ENCODE measurements at regions not wholly inside any gene's neighbourhood (a gene's known extent, or its start where the extent isn't known, plus 50 kb on each side); places are given as distances from the start of the nearest gene placed in this dataset.

- no peaks in the 10 kb centered on the region for H3K79me2 ChIP-seq (ENCODE audit: insufficient read depth, low read length)
- H3K27me3 Mint-ChIP-seq (ENCODE audit: low read depth in 3 of 3): no peaks in the 10 kb centered on the region
- H3K27me3 ChIP-seq (ENCODE audit: control insufficient read depth in 2 of 2, insufficient read depth in 2 of 2, low read length in 2 of 2): no peaks in the 10 kb centered on the region
- H3K27ac ChIP-seq (ENCODE audit: low read depth in 1 of 2, low read length in 2 of 2): no peak overlapping the region
- no peaks in the 10 kb centered on the region for H3K4me1 Mint-ChIP-seq
- no peak overlapping the region for H2AFZ ChIP-seq (ENCODE audit: insufficient read depth, low read depth, low read length, poor library complexity, severe bottlenecking)
- no peak overlapping the region for H3K4me2 ChIP-seq (replicated peaks; ENCODE audit: extremely low read depth, low read length, poor library complexity, severe bottlenecking)
- no peak for DNase-seq
- intact Hi-C loops (cut with micrococcal nuclease): no loop called here
- no peak overlapping the region for H3K4me3 ChIP-seq (replicated peaks in 1 of 3; ENCODE audit: low read depth in 2 of 3, low read length in 3 of 3)
- no peak overlapping the region for H3K9ac ChIP-seq (ENCODE audit: insufficient read depth, low read length, poor library complexity, severe bottlenecking)
- H3K27ac Mint-ChIP-seq: no peak overlapping the region
- no peaks in the 10 kb centered on the region for H3K36me3 Mint-ChIP-seq
- H3K9me3 ChIP-seq (replicated peaks in 1 of 2; ENCODE audit: control insufficient read depth in 1 of 2, insufficient read depth in 1 of 2, low read length in 2 of 2): no peaks in the 10 kb centered on the region
- no peak for TF ChIP-seq CTCF (IDR thresholded peaks at IDR 0.05)
- peaks cover 0 to 6% (median 3%) of the 10 kb centered on the region in 7 donors for H3K9me3 Mint-ChIP-seq
- no peaks in the 10 kb centered on the region for H3K36me3 ChIP-seq (replicated peaks in 1 of 2; ENCODE audit: control insufficient read depth in 1 of 2, insufficient read depth in 2 of 2, low read length in 2 of 2)
- H4K20me1 ChIP-seq (ENCODE audit: insufficient read depth, low read length): no peaks in the 10 kb centered on the region
- no peaks in the 10 kb centered on the region for H3K4me1 ChIP-seq (ENCODE audit: control insufficient read depth in 1 of 2, insufficient read depth in 2 of 2, low read length in 2 of 2)
- no peak overlapping the region for H3K4me3 Mint-ChIP-seq
- WGBS (ENCODE audit: insufficient coverage): 86% methylated on average over 1 of the region's 5 CpGs
These were observed 335.4 kb upstream of the SPTLC3 start for GRCh38 chr20:12673352-12673751.

DNA sequence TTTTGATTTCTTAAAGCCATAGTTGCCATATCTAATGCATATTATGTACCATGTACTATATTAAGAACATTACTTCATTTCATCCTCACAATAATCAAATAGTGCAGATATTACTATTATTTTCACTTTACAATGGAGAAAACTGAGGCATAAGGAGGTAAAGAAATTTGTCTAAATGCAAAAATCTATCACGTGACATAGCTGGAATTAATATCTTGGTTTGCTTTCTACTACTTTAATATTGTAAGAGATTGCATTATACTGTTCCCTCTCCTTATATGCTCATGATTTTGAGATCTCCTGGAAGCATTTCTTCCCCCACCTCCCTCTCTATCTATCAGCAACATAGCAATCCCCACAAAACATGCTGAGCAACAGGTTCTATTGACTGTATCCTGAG lies 330.8 kb upstream of the SPTLC3 start:
- DNase-seq: no peak
- TF ChIP-seq CTCF (IDR thresholded peaks at IDR 0.05): no peak
- intact Hi-C loops (cut with micrococcal nuclease): no loop called here
- Mint-ChIP-seq H3K27me3 (ENCODE audit: low read depth in 3 of 3) (no peaks in the 10 kb centered on the region), H3K4me3 (no peak overlapping the region), H3K36me3 (no peaks in the 10 kb centered on the region), H3K9me3 (peaks cover 0 to 7% (median 2%) of the 10 kb centered on the region in 7 donors), H3K4me1 (no peaks in the 10 kb centered on the region), H3K27ac (no peak overlapping the region)
- no peak overlapping the region for H3K27ac ChIP-seq (ENCODE audit: low read depth in 1 of 2, low read length in 2 of 2)
- no peak overlapping the region for H2AFZ ChIP-seq (ENCODE audit: insufficient read depth, low read depth, low read length, poor library complexity, severe bottlenecking)
- H4K20me1 ChIP-seq (ENCODE audit: insufficient read depth, low read length): no peaks in the 10 kb centered on the region
- no peak overlapping the region for H3K9ac ChIP-seq (ENCODE audit: insufficient read depth, low read length, poor library complexity, severe bottlenecking)
- H3K4me2 ChIP-seq (replicated peaks; ENCODE audit: extremely low read depth, low read length, poor library complexity, severe bottlenecking): no peak overlapping the region
- H3K36me3 ChIP-seq (replicated peaks in 1 of 2; ENCODE audit: control insufficient read depth in 1 of 2, insufficient read depth in 2 of 2, low read length in 2 of 2): no peaks in the 10 kb centered on the region
- H3K79me2 ChIP-seq (ENCODE audit: insufficient read depth, low read length): no peaks in the 10 kb centered on the region
- no peaks in the 10 kb centered on the region for H3K27me3 ChIP-seq (ENCODE audit: control insufficient read depth in 2 of 2, insufficient read depth in 2 of 2, low read length in 2 of 2)
- no peak overlapping the region for H3K4me3 ChIP-seq (replicated peaks in 1 of 3; ENCODE audit: low read depth in 2 of 3, low read length in 3 of 3)
- H3K9me3 ChIP-seq (replicated peaks in 1 of 2; ENCODE audit: control insufficient read depth in 1 of 2, insufficient read depth in 1 of 2, low read length in 2 of 2): no peaks in the 10 kb centered on the region
- no CpG with 5 or more reads among the region's 1 CpG for WGBS (ENCODE audit: insufficient coverage)
- H3K4me1 ChIP-seq (ENCODE audit: control insufficient read depth in 1 of 2, insufficient read depth in 2 of 2, low read length in 2 of 2): no peaks in the 10 kb centered on the region

Data from CD14-positive monocyte (primary cell).